DND-41 (cell line): ENCODE measurements at regions not wholly inside any gene's neighbourhood (a gene's known extent, or its start where the extent isn't known, plus 50 kb on each side); places are given as distances from the start of the nearest gene placed in this dataset.

Source experiments
- ATAC-seq: fragments of 200-7000 bp; cut with Tn5 transposase; 3 replicates; pipeline ENCODE4 v1.9.1; 2021; ENCODE audit warnings: low read depth; ENCODE audit not compliant: insufficient read depth
- DNase-seq: peaks from one replicate; pipeline ENCODE4 v3.0.0-alpha.2; 2020
- H2AFZ ChIP-seq: 2 replicates; pipeline ENCODE4 v1.6.0; 2012; ENCODE audit warnings: low read depth, low read length
- H3K27ac ChIP-seq: 2 replicates; pipeline ENCODE4 v1.5.1; 2012; ENCODE audit warnings: low read length, inconsistent platforms
- H3K27me3 ChIP-seq: fragments of 200-600 bp; sonication (generic); 2 replicates; pipeline ENCODE4 v1.6.0; 2012; ENCODE audit warnings: low read length, mild to moderate bottlenecking, inconsistent platforms; ENCODE audit not compliant: insufficient read depth, poor library complexity
- H3K36me3 ChIP-seq: 2 replicates; pipeline ENCODE4 v1.5.1; 2012; ENCODE audit warnings: low read length, inconsistent platforms; ENCODE audit not compliant: insufficient read depth
- H3K4me1 ChIP-seq: 2 replicates; pipeline ENCODE4 v1.5.1; 2012; ENCODE audit warnings: mild to moderate bottlenecking, low read length; ENCODE audit not compliant: insufficient read depth
- H3K4me2 ChIP-seq: 2 replicates; pipeline ENCODE4 v1.6.0; 2012; ENCODE audit warnings: mild to moderate bottlenecking, moderate library complexity, low read length, inconsistent platforms; ENCODE audit not compliant: insufficient read depth
- H3K4me3 ChIP-seq, 2 experiments: fragments of 200-600 bp in 1 of 2; shearing (Covaris generic) in 1 of 2; 2 replicates each; pipeline ENCODE4 v1.5.1; 2012 to 2016; ENCODE audit warnings: inconsistent platforms in 2 of 2, low read length in 2 of 2, mild to moderate bottlenecking in 2 of 2, low read depth in 1 of 2, moderate library complexity in 1 of 2
- H3K79me2 ChIP-seq: 2 replicates; pipeline ENCODE4 v1.6.0; 2012; ENCODE audit warnings: low read length, inconsistent platforms; ENCODE audit not compliant: insufficient read depth
- H3K9ac ChIP-seq: 2 replicates; pipeline ENCODE4 v1.6.0; 2012; ENCODE audit warnings: low read depth, mild to moderate bottlenecking, inconsistent platforms, low read length, moderate library complexity
- H3K9me3 ChIP-seq: 2 replicates; pipeline ENCODE4 v1.5.1; 2012; ENCODE audit warnings: low read length, moderate library complexity, mild to moderate bottlenecking, inconsistent platforms; ENCODE audit not compliant: insufficient read depth, severe bottlenecking
- H4K20me1 ChIP-seq: 2 replicates; pipeline ENCODE4 v1.6.0; 2012; ENCODE audit warnings: low read length; ENCODE audit not compliant: insufficient read depth
- CTCF ChIP-seq: IDR thresholded peaks from 2 replicates; pipeline ENCODE4 v1.5.1; 2012; ENCODE audit warnings: borderline replicate concordance, low read length, moderate library complexity, mild to moderate bottlenecking; ENCODE audit not compliant: poor library complexity, severe bottlenecking; ENCODE audit errors: extremely low read depth
- EZH2 ChIP-seq: IDR thresholded peaks from 3 replicates; pipeline ENCODE4 v1.6.1; 2012; ENCODE audit warnings: borderline replicate concordance, low read depth, mild to moderate bottlenecking, moderate library complexity, low read length, inconsistent platforms; ENCODE audit not compliant: severe bottlenecking

DNA sequence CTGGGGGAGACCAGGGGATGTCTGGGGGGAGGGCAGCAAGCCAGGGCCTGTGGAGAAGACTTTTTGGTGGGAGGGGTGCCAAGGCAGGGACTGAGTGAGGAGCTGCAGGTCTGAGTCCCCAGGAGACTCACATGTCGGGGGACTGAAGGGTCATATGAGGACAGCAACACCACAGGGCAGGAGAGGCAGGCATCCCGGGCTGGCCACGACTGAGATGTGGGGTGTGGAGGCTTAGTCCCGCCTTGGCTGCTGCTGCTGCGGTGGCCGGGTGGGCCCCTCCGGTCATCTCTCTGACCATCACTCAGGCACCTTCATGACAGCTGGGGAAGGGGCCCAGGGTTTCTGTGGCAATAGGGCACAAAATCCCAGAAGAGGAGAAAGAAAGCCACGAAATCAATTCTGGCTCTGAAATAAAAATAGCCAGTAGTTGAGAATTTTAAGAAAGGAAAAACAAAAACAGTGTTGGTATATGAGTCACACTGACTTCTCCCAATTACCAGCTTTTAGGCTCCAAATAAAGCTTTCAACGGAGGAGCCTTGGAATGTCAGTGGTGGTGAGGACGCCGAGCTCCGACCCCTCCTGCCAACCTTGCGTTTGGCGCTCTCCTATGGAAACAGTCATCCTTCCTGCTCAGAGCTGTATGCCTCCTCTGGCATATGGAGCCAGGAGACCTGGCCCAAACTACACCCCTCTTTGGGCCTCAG lies 52.9 kb upstream of the ITGA11 start:
- Histone ChIP-seq H4K20me1 (no peaks in the 10 kb centered on the region), H3K4me1 (no peaks in the 10 kb centered on the region), H2AFZ (no peak overlapping the region), H3K27ac (no peak overlapping the region), H3K36me3 (no peaks in the 10 kb centered on the region), H3K9ac (no peak overlapping the region), H3K4me3 (no peak overlapping the region), H3K9me3 (no peaks in the 10 kb centered on the region), H3K4me2 (no peak overlapping the region), H3K27me3 (peaks cover 1% of the 10 kb centered on the region), H3K79me2 (no peaks in the 10 kb centered on the region)
- TF ChIP-seq EZH2, result no peak
- TF ChIP-seq CTCF, result no peak
- ATAC-seq, result no peak
- DNase-seq, result no peak

DNA sequence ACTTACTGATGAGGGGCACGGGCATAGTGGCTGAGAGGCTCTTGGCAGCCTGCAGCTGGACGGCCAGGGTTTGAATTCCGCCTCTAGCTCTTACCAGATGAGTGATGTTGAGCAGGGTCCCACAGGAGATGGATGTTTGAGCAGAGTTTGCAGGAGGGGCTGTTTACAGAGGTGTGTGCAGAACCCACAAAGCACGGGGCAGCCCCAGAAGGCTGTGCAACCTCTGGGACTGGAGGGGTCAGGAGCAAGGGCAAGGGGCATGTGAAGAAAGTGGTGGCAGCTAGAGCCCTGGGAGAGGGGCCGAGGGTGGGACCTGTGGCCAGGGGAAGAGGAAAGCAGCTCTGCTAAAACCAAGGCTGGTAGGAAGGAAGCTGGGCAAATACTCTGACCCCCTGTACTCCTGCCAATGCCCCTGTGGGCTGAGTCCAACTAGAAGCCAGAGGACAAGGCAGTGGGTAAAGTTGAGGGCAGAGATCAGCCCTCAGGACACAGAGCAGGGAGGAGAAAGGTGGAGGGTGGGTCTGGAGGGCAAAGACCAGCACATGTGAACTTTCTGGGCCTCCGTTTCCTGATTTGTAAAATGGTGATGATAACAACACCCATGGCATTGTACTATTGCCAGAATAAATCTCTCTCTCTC lies 53.9 kb upstream of the ITGA11 start:
- TF ChIP-seq EZH2 (no peak), CTCF (no peak)
- no peaks in the 10 kb centered on the region for H3K79me2 ChIP-seq
- no peak overlapping the region for H3K27ac ChIP-seq
- H2AFZ ChIP-seq, result no peak overlapping the region
- DNase-seq (no peak), ATAC-seq (no peak)
- H3K4me1 ChIP-seq, result no peaks in the 10 kb centered on the region
- H3K9me3 ChIP-seq, result no peaks in the 10 kb centered on the region
- H3K4me3 ChIP-seq, result no peak overlapping the region
- no peak overlapping the region for H3K9ac ChIP-seq
- H3K4me2 ChIP-seq, result no peak overlapping the region
- no peaks in the 10 kb centered on the region for H3K36me3 ChIP-seq
- peaks cover 3% of the 10 kb centered on the region for H3K27me3 ChIP-seq
- no peaks in the 10 kb centered on the region for H4K20me1 ChIP-seq

DNA sequence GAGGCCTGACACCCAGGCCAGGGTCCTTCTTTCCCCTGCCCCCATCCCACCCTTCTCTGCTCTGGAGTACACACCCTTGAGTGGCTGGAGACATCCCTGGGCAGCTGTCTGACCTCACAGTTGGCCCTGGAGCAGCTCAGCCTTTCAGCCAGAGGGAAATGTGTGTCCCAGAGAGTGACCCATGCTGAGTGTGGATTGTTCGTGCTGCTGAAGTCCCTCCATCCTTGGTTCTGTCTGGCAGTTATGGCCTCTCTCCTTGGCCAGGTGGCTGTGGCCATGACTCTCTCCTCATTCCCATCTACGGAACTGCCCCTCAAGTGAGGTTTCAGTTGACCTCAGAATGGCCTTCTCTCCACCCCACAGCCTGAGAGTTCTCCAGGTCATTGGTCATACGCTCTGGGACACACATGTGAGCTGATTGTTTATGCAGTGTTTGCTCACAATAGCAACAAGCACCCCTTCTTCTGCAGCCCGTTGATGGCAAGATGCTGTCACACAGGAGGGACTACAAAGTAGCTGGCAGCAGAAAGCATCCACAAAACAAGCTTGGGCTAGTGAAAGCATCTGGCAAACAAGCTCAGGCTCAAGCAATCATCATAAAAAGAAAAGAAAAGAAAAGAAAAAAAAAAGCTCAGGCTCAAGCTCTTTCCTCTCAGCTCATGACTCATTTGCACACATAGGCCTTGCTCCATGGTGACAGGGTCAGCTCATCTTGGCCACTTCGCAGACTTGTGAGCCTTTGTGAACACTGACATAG lies 55.3 kb upstream of the ITGA11 start:
- no peaks in the 10 kb centered on the region for H4K20me1 ChIP-seq
- no peaks in the 10 kb centered on the region for H3K4me1 ChIP-seq
- no peaks in the 10 kb centered on the region for H3K79me2 ChIP-seq
- H2AFZ ChIP-seq, result no peak overlapping the region
- H3K9me3 ChIP-seq, result no peaks in the 10 kb centered on the region
- H3K4me2 ChIP-seq, result no peak overlapping the region
- no peak overlapping the region for H3K27ac ChIP-seq
- H3K27me3 ChIP-seq, result peaks cover 3% of the 10 kb centered on the region
- H3K9ac ChIP-seq, result no peak overlapping the region
- H3K36me3 ChIP-seq, result no peaks in the 10 kb centered on the region
- no peak overlapping the region for H3K4me3 ChIP-seq
- TF ChIP-seq CTCF (no peak), EZH2 (no peak)
- ATAC-seq, result no peak
- no peak for DNase-seq
